Superior temporal gyrus (tissue), 1 donor: ENCODE measurements at regions not wholly inside any gene's neighbourhood (a gene's known extent, or its start where the extent isn't known, plus 50 kb on each side); places are given as distances from the start of the nearest gene placed in this dataset.

Experiments
- DNase-seq: peaks from one replicate; pipeline ENCODE4 v3.0.0-alpha.2; 2016; ENCODE audit errors: extremely low spot score

DNA sequence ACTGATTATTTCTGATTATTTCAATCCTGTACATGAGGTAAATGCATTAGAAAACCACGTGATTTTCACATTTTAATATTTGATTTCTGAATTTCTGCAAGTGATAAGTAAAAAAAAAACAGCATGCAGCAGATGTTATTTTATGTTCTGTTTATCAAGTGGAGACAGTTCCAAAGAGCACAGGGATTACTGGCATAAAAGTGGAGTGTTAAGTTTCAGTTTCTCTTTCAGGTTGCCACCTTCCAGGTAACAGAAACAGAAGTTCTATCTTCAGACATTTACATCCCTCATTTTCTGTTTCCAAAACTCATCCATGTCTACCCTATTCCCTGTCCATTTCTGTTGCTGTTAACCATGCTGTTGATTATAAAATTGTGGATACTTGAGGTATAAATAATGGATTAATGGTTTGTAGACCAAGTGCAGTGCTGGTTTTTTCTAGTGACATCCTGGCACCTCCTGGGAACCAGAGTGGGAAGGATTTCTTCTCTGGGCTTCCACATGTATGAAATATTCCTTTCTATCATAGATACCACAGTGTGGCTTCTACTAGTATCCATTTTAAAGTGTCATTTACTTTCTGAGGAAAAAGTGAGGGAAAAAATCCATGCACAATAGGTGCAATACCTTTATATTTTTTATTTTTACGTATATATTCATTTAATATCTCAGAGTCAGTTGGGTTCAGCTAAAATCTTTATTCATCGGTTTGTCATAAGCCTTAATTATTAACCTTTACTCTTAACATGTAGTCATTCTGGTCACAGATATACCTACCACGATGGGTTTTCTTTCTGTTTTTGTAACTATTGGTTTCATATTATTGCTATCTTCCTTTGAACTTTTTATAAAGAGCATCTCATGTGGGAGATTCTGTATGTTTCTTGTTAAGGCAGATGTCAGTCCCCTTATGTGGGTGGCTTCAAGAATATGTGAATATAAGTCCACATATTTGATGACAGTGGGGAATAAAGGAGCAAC, 1010.0 kb downstream of the SQOR start:
- no peak for DNase-seq

- no peak for DNase-seq
These were observed 1011.7 kb downstream of the SQOR start for GRCh38 chr15:46646490-46646889.

GRCh38 chr15:46647046-46647445, 1012.2 kb downstream of the SQOR start:
- DNase-seq: no peak

- no peak for DNase-seq
These were observed 1017.4 kb downstream of the SQOR start for GRCh38 chr15:46652266-46652665.

DNA sequence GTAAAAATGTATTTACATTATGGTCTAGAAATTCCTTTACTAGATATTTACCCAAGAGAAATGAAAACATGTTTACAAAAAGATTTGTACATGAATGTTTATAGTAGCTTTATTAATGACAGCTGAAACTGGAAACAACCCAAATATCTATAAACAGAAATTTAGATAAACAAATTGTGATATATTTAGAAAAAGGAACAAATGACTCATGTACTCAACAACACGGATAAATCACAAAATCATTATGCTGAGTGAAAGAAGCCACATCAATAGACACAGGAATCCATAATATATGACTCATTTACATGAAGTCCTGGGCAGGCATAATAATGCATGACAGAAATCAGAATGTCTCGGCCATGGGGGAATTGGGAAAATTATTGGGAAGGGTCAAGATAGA, 1020.2 kb downstream of the SQOR start:
- no peak for DNase-seq

- DNase-seq: no peak
These were observed 1025.4 kb downstream of the SQOR start for GRCh38 chr15:46660096-46660842.

DNA sequence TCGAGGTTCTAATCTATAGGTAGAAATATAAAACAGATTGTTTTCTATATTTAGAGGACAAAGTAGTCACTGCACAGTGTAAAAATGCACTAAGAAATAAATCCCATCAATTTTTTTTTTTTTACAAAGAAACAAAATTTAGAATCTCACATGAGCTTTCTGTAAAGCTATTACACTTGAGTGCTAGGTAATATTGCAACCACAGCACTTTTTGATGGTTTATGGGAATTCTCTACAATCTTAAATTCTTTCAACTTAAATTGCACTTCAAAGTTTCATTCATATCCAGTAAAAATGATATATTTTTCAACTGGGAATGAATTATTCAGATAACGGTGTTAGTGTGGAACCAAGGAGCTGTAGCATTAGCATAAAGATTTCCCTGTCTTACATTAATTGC, 1035.4 kb downstream of the SQOR start:
- DNase-seq: no peak

GRCh38 chr15:46671336-46671735, 1036.5 kb downstream of the SQOR start:
- DNase-seq: no peak

GRCh38 chr15:46672041-46672440, 1037.2 kb downstream of the SQOR start:
- DNase-seq: no peak

DNA sequence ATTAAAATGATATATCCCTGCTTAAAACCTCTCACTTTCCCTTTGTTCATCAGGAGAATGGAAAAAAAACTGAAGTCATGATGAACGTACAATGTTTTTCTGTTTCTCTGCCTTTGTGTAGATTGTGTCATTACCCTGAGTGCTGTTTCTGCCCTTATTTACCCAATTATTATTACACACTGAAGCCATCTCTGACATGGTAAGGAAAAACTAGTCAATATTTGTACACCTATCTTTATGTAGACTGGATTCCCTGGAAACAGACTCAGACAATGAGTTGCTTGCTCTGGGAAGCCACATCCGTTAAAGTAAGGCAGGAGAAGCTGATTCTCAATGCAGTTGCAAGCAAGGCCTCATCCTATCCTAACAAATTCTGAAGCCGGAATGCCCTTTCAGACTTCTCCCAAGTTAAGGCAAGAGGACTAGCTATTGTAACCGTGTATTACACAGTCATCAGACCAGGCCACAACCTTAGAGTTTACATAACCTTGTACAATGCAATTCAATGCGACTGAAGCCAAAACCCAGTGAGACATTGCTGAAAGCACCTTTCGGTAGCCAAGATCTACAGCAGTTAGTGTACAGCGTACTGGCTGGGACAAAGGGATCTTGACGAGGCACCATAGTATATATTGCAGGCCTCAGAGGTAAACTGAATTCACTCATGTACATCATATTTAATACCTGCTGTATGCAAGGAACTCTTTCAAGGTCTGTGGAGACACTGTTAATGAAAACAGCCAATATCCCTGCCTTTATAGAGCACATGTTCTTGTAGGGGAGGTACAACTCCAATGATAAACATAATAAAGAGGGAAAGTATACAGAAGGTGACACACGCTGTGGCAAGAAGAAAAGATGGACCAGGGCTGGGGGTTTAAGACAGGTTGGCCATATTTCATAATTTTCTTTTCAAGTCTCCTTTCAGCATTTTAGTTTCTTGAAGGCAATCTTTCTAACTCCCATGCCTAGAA, 1040.8 kb upstream of the SEMA6D start:
- DNase-seq: no peak

GRCh38 chr15:46677491-46677890, 1039.8 kb upstream of the SEMA6D start:
- DNase-seq: no peak

- no peak for DNase-seq
These were observed 1035.4 kb upstream of the SEMA6D start for GRCh38 chr15:46681901-46682300.

GRCh38 chr15:46682969-46683791, 1034.1 kb upstream of the SEMA6D start:
- DNase-seq: no peak

- DNase-seq: no peak
These were observed 1032.2 kb upstream of the SEMA6D start for GRCh38 chr15:46685096-46685495.

DNA sequence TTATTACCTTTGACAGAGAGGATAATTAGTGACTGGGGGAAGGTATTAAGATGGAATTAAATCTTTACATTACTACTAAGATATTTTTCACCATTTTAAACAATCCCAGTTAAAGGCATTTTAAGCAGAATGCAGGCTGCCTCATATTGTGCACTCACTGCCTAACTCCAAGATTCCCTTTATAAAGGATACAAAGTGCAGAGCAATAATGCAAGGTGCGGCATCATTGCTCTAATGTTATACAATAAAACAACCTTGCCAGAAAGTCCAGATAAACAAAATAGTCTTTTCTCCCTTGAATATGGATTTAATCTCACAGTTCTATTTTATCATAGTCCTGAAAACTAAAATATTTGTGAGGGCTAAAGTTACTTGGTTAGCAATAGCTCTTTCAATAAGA, 1031.6 kb upstream of the SEMA6D start:
- DNase-seq: no peak

- peak; percentile 30 for DNase-seq
These were observed 1021.0 kb upstream of the SEMA6D start for GRCh38 chr15:46696281-46696680.

DNA sequence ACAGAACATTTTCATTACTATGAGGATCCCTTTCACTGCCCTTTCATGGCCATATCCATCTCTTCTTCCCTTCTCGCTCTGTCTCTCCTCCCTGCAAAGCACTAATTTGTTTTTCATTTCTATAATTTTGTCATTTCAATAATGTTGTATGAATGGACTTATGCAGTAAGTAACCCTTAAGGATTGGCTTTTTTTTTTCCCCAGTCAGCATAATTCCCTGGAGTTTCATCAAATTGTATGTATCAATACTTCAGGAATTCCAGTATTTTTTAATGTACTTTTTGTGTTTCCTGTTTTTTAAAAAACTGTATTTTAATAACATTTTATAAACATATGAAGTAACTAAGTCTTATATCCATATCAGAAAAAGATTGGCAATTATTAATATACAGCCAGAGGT, 1016.0 kb upstream of the SEMA6D start:
- no peak for DNase-seq

GRCh38 chr15:46701896-46702295, 1015.4 kb upstream of the SEMA6D start:
- DNase-seq: no peak

- DNase-seq: no peak
These were observed 1014.1 kb upstream of the SEMA6D start for GRCh38 chr15:46703020-46703861.
